NCI-H345 (cell line): ENCODE measurements at regions not wholly inside any gene's neighbourhood (a gene's known extent, or its start where the extent isn't known, plus 50 kb on each side); places are given as distances from the start of the nearest gene placed in this dataset.

Source experiments
- DNase-seq: peaks from one replicate; lab custom pipeline; 2025; lab: John Stamatoyannopoulos, UW

DNA sequence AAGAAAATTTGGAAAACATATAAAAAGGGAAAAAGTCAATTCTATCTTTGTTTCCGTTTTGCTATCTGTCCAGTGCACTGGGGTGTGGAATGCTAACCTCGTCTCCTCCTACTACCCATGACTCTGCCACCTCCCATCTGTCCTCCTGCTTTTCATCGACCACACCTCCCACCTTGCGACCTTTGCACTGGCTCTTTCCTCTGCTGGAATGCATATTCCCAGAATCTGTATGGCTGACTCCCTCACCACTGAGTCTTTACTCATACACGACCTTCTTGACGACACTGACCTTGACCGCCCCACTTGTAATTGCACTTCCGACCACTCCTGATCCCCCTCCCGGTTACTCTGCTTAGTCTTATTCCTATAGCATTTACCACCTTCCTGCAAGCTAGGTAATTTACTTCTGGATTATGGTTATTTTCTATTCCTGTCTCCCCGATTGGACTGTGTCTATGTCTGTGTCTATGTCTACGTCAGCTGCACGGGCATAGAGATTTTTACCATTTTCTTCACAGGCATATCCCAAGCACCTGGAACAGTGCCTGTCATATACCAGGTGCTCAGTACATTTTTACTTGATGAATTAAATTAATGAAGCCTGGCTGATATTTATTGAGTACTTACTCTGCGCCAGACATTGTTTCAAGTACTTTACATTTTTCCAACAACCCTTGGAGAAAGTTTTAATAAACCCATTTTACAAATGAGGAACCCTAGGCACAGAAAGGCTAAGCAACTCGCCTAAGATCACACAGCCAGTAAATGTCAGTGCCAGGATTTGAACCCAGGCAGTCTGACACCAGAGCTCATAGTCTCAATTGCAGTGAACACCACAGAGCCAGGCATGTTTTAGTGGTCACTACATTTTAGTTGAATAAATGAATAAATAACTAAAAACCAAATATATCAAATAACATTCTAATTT, 54.0 kb upstream of the SLC22A11 start:
- no peak for DNase-seq

DNA sequence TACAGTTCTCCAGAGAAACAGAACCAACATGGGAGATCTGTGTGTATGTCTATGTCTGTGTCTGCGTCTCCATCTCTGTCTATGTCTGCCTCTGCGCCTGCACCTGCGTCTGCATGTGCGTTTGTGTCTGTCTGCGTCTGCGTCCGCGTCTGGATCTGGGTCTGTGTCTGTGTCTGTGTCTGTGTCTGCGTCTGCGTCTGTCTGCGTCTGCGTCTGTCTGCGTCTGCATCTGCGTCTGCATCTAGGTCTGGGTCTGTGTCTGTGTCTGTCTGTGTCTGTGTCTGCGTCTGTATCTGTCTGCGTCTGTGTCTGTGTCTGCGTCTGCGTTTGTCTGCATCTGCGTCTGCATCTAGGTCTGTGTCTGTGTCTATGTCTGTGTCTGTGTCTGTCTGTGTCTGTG, 53.1 kb upstream of the SLC22A11 start:
- DNase-seq: no peak

DNA sequence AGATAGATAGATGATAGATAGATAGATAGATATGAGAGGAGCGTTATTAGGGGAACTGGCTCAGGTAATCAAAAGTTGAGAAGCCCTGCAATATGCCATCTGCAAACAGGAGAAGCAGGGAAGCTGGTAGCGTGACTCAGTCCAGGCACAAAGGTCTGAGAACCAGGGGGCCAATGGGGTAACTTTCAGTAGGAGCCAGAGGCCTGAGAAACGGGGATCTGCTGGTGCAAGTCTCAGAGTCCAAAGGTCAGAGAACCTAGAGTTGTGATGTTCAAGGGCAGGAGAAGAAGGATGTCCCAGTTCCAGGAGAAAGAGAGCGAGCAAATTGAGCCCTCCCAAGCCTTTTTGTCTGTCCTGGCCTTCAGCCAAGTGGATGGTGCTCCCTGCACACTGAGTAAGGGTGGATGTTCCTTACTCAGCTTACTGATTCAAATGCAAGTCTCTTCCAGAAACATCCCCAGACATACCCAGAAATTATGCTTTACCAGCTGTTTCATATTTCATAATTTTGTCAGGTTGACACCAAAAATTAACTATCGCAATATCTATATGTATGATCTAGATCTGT, 52.5 kb upstream of the SLC22A11 start:
- DNase-seq: no peak

DNA sequence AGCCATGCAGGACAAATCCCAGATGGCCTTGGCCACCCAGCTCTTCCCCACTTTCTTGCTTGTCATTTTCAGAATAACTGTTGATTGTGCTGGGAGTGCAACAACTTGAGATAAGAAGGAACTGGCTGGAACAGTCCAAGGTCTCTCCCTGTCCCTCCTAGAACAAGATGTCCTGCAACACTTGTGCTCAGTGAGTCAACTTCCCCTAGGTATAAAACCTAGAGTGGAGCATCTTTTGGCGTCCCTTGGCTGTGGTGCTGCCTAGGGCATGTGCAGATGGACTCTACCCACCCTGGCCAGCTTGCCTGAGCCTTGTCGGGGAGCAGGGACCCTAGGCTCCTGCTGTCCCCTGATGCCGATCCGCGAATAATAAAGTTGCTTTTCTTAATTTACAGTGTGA, 50.7 kb upstream of the SLC22A11 start:
- no peak for DNase-seq
